Type B pancreatic cell (in vitro differentiated cells): ENCODE measurements at regions not wholly inside any gene's neighbourhood (a gene's known extent, or its start where the extent isn't known, plus 50 kb on each side); places are given as distances from the start of the nearest gene placed in this dataset.

Experiments used
- DNase-seq: peaks from one replicate; pipeline ENCODE4 v3.0.0; 2021; ENCODE audit warnings: mixed read lengths; ENCODE audit not compliant: unreplicated experiment; ENCODE audit errors: extremely low spot score
- H3K27ac Mint-ChIP-seq: 2 replicates; pipeline ENCODE4 v1.8.0; 2021; ENCODE audit warnings: mild to moderate bottlenecking, mixed read lengths
- H3K27me3 Mint-ChIP-seq: 2 replicates; pipeline ENCODE4 v1.8.0; 2021; ENCODE audit warnings: mixed read lengths
- H3K36me3 Mint-ChIP-seq: 2 replicates; pipeline ENCODE4 v1.8.0; 2021; ENCODE audit warnings: mixed read lengths
- H3K4me1 Mint-ChIP-seq: one replicate; pipeline ENCODE4 v1.8.0; 2021; ENCODE audit warnings: mixed read lengths; ENCODE audit not compliant: unreplicated experiment
- H3K4me3 Mint-ChIP-seq: 2 replicates; pipeline ENCODE4 v1.8.0; 2021; ENCODE audit warnings: mild to moderate bottlenecking, mixed read lengths
- H3K9me3 Mint-ChIP-seq: 2 replicates; pipeline ENCODE4 v1.8.0; 2021; ENCODE audit warnings: mixed read lengths
- TF ChIP-seq, protein P1 (sequence below): fragments of 200-600 bp; sonication (generic); conservative IDR thresholded peaks from 2 replicates; pipeline ENCODE4 v1.5.0; 2021; ENCODE audit warnings: antibody characterized with exemption, mild to moderate bottlenecking

DNA sequence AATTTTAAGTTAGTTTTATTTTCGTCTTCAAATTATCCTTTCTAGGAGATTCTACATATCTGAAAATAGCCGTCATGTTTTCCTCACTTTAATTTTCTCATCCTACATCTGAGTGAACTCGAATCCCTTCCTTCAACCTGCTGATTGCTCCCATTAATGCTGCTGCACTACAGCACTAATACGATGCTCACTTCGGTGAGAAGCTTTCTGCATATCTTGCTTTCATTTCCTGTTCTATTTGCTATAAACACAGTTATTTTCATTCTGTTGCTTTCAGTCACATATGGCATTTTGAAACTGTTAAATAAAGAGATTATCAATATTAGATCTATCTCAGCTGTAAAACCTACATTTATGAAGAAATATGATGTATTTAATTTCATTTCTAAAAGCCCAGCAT lies 749.2 kb downstream of the EFNA5 start:
- H3K36me3 Mint-ChIP-seq, result no peaks in the 10 kb centered on the region
- H3K4me3 Mint-ChIP-seq, result no peak overlapping the region
- H3K9me3 Mint-ChIP-seq, result peaks cover 7% of the 10 kb centered on the region
- H3K27me3 Mint-ChIP-seq, result no peaks in the 10 kb centered on the region
- H3K27ac Mint-ChIP-seq, result no peak overlapping the region
- H3K4me1 Mint-ChIP-seq, result no peaks in the 10 kb centered on the region
- TF ChIP-seq, protein P1, sequence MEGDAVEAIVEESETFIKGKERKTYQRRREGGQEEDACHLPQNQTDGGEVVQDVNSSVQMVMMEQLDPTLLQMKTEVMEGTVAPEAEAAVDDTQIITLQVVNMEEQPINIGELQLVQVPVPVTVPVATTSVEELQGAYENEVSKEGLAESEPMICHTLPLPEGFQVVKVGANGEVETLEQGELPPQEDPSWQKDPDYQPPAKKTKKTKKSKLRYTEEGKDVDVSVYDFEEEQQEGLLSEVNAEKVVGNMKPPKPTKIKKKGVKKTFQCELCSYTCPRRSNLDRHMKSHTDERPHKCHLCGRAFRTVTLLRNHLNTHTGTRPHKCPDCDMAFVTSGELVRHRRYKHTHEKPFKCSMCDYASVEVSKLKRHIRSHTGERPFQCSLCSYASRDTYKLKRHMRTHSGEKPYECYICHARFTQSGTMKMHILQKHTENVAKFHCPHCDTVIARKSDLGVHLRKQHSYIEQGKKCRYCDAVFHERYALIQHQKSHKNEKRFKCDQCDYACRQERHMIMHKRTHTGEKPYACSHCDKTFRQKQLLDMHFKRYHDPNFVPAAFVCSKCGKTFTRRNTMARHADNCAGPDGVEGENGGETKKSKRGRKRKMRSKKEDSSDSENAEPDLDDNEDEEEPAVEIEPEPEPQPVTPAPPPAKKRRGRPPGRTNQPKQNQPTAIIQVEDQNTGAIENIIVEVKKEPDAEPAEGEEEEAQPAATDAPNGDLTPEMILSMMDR, result no peak
- DNase-seq, result no peak

DNA sequence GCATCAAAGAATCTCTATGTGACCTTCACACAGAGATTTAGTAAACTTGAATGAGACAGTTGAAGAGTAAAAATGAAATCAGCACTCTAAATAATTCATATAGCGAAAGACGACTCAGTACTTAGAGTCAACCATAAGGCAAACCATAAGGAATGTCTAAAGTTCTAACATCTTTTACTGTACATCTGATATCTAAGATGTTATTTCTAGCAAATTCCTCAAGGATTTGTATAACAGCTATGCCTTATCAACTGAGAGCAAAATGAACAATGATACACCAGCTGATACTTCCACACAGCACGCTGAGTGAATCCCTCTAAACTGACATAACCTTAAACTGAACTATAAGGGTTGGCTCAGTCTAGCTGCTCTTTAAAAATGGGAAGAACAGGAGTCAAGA lies 760.3 kb downstream of the EFNA5 start:
- DNase-seq, result no peak
- Mint-ChIP-seq H3K9me3 (no peaks in the 10 kb centered on the region), H3K36me3 (no peaks in the 10 kb centered on the region), H3K27ac (no peak overlapping the region), H3K27me3 (no peaks in the 10 kb centered on the region), H3K4me3 (no peak overlapping the region), H3K4me1 (peaks cover 4% of the 10 kb centered on the region)
- TF ChIP-seq, protein P1, result no peak

DNA sequence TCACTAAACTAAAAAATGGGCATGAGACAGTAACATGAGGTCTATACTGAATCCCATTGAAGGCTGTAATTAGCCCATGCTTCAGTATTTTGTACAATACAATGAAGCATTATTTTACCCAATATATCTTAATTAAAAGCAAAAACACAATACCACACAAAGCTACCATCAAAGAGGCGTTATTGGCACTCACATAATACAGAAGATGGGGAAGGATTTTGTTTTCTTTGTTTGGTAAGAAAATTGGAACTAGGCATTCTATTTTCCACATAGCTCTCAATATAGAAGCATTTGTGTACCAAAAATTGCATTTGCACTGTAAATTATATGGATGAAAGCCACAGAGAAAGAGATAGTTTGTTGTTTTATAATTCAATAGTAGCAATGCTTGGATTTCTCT lies 761.0 kb downstream of the EFNA5 start:
- DNase-seq, result no peak
- TF ChIP-seq, protein P1, result no peak
- Mint-ChIP-seq H3K36me3 (no peaks in the 10 kb centered on the region), H3K9me3 (no peaks in the 10 kb centered on the region), H3K27ac (no peak overlapping the region), H3K4me1 (peaks cover 7% of the 10 kb centered on the region), H3K4me3 (no peak overlapping the region), H3K27me3 (no peaks in the 10 kb centered on the region)

DNA sequence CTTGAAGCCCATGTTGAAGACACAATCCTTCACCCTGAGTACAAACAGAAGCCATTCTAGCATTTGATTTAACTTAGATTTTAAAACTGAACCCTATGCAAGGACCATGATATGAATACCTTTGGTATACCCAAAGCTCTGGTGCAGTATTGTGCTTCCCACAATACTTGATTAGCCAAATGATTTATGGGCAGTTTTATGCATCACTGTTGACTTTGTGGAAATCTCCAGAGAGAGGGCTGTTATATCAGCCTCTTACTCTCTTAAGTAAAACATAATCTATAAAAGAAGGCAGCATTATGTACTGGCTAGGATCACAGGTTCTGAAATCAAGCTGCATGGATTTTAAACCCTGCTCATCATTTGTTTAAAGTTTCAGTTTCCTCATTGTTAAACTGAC lies 762.8 kb downstream of the EFNA5 start:
- no peaks in the 10 kb centered on the region for H3K9me3 Mint-ChIP-seq
- H3K4me3 Mint-ChIP-seq, result no peak overlapping the region

GRCh38 chr5:106906199-106906598 lies 764.5 kb downstream of the EFNA5 start:
- Mint-ChIP-seq H3K4me3 (no peak overlapping the region), H3K27ac (no peak overlapping the region), H3K9me3 (no peaks in the 10 kb centered on the region), H3K4me1 (peaks cover 7% of the 10 kb centered on the region), H3K27me3 (no peaks in the 10 kb centered on the region), H3K36me3 (no peaks in the 10 kb centered on the region)
- no peak for DNase-seq
- TF ChIP-seq, protein P1, result no peak

More for the DNA sequence above, 762.8 kb downstream of the EFNA5 start:
- TF ChIP-seq, protein P1, result no peak
- Mint-ChIP-seq H3K4me1 (peaks cover 7% of the 10 kb centered on the region), H3K27me3 (no peaks in the 10 kb centered on the region), H3K36me3 (no peaks in the 10 kb centered on the region), H3K27ac (no peak overlapping the region)
- no peak for DNase-seq

DNA sequence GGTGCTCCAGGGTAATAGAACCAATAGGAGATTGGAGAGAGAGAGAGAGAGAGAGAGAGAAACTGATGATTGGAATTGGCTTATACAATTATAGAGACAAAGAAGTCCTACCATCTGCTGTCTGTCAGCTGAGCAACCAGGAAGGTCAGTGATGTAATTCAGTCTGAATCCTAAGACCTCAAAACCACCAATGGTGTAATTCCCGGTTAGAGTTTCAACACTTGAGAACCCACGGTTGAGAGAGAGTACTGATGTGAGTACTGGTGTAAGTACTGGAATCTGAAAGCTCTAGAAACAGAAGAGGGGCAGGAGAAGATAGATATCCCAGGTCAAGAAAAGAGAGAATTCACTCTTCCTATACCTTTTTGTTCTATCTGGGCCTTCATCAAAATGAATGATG lies 775.8 kb downstream of the EFNA5 start:
- H3K27ac Mint-ChIP-seq, result no peak overlapping the region
- no peaks in the 10 kb centered on the region for H3K9me3 Mint-ChIP-seq
- no peaks in the 10 kb centered on the region for H3K27me3 Mint-ChIP-seq
- H3K4me1 Mint-ChIP-seq, result no peaks in the 10 kb centered on the region
- no peak overlapping the region for H3K4me3 Mint-ChIP-seq
- TF ChIP-seq, protein P1, result no peak
- H3K36me3 Mint-ChIP-seq, result no peaks in the 10 kb centered on the region
- DNase-seq, result no peak
